ENCODE measurements at regions not wholly inside any gene's neighbourhood (a gene's known extent, or its start where the extent isn't known, plus 50 kb on each side); places are given as distances from the start of the nearest gene placed in this dataset.

GRCh38 chr17:79282294-79282693 lies 207.7 kb downstream of the ENGASE start:
- ATAC-seq (no peak), DNase-seq (no peak)
- Histone ChIP-seq H3K36me3 (ENCODE audit: low read depth, low read length) (no peaks in the 10 kb centered on the region), H3K4me2 (ENCODE audit: low read length) (no peak overlapping the region), H4K20me1 (ENCODE audit: low read length) (no peaks in the 10 kb centered on the region), H3K9me2 (replicated peaks; ENCODE audit: low read length) (no peaks in the 10 kb centered on the region), H3F3A (ENCODE audit: low read length, unreplicated experiment) (no peaks in the 10 kb centered on the region), H3K4me3 (ENCODE audit: low read length) (no peak overlapping the region), H3K9ac (ENCODE audit: low read length) (no peak overlapping the region), H3K27ac (ENCODE audit: low read length) (no peak overlapping the region), H3K4me1 (ENCODE audit: insufficient read depth, low read length) (no peaks in the 10 kb centered on the region), H3K27me3 (ENCODE audit: low read length) (peaks cover 88% of the 10 kb centered on the region), H2AFZ (ENCODE audit: low read length) (no peak overlapping the region), H3K9me3 (ENCODE audit: low read length) (no peaks in the 10 kb centered on the region), H3K79me2 (ENCODE audit: low read length) (no peaks in the 10 kb centered on the region)
- intact Hi-C loops (cut with micrococcal nuclease) = no loop called here
- no peak for TF ChIP-seq EZH2phosphoT487 (IDR thresholded peaks at IDR 0.05; ENCODE audit: borderline replicate concordance, low read length)
- no peak for TF ChIP-seq EZH2 (IDR thresholded peaks at IDR 0.05; ENCODE audit: low read length, unreplicated experiment)
- no peak for TF ChIP-seq CTCF (conservative IDR thresholded peaks at IDR 0.05; ENCODE audit: low read depth, low read length)
- no TSS peak for BruUV-seq (replicated peaks)
- ChIA-PET POLR2A (ENCODE audit: unreplicated experiment) (no interaction called here), CTCF (interaction anchor here (0.7 kb wide), 1 partner anchor 10 kb away, joined by 3 read pairs; no protein-coding TSS in a partner anchor)

DNA sequence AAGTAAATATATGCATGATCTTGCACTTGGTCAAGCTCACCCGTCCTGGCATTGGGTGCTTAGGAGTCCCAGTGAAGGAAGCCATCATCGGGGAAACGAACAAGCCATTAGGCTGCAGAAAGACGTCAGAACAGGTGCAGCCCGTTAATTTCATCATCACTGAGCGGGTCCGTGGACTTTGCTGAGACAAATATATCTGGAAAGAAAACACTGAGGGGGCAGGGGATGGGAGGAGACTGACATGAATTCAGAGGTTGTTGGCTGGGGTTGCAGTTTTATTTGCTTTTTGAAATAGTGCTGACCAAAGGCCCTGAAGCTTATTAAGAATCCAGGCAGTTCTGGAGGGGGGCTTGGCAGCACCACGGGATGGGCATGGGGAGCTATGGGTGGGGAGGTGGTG lies 207.2 kb downstream of the ENGASE start:
- H3K27ac ChIP-seq (ENCODE audit: low read length) = no peak overlapping the region
- intact Hi-C loops (cut with micrococcal nuclease) = no loop called here
- H3K79me2 ChIP-seq (ENCODE audit: low read length) = no peaks in the 10 kb centered on the region
- H3K4me2 ChIP-seq (ENCODE audit: low read length) = no peak overlapping the region
- CTCF ChIA-PET = interaction anchor here (0.7 kb wide), 1 partner anchor 10 kb away, joined by 3 read pairs; no protein-coding TSS in a partner anchor
- no peak overlapping the region for H3K4me3 ChIP-seq (ENCODE audit: low read length)
- POLR2A ChIA-PET (ENCODE audit: unreplicated experiment) = no interaction called here
- no peak for DNase-seq
- H3K36me3 ChIP-seq (ENCODE audit: low read depth, low read length) = no peaks in the 10 kb centered on the region
- H3K9me3 ChIP-seq (ENCODE audit: low read length) = no peaks in the 10 kb centered on the region
- no peak overlapping the region for H2AFZ ChIP-seq (ENCODE audit: low read length)
- BruUV-seq (replicated peaks) = no TSS peak
- H3K27me3 ChIP-seq (ENCODE audit: low read length) = peaks cover 83% of the 10 kb centered on the region
- no peaks in the 10 kb centered on the region for H3F3A ChIP-seq (ENCODE audit: low read length, unreplicated experiment)
- no peak overlapping the region for H3K9ac ChIP-seq (ENCODE audit: low read length)
- H4K20me1 ChIP-seq (ENCODE audit: low read length) = no peaks in the 10 kb centered on the region
- no peaks in the 10 kb centered on the region for H3K4me1 ChIP-seq (ENCODE audit: insufficient read depth, low read length)
- ATAC-seq = no peak
- H3K9me2 ChIP-seq (replicated peaks; ENCODE audit: low read length) = no peaks in the 10 kb centered on the region
- TF ChIP-seq EZH2phosphoT487 (IDR thresholded peaks at IDR 0.05; ENCODE audit: borderline replicate concordance, low read length) (no peak), CTCF (conservative IDR thresholded peaks at IDR 0.05; ENCODE audit: low read depth, low read length) (no peak), EZH2 (IDR thresholded peaks at IDR 0.05; ENCODE audit: low read length, unreplicated experiment) (no peak)

DNA sequence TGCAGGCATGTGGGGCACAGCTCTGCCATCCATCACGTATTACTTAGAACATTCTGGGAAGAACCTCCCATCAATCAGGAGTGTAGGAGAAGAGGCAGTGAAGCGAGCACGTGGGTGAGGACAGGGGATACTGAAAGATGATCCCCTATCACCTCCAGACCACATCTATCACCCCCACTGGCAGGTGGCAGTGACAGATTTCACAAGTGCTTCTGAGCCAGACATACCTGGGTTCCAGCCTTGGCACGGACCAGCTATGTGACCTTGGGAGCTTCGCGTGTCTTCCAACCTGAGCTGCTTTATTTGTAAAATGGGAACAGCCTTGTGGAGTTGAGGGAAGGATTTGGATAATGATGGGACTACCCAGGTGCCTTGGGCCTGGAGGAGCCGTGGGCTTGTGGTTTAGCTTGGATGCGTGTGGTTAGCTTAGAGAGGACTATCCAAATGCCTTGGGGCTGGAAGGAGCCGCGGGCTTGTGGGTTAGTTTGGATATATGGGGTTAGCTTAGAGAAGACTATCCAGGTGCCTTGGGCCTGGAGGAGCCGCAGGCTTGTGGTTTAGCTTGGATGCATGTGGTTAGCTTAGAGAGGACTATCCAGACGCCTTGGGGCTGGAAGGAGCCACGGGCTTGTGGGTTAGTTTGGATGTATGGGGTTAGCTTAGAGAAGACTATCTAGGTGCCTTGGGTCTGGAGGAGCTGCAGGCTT lies 206.4 kb downstream of the ENGASE start:
- no peaks in the 10 kb centered on the region for H3K4me1 ChIP-seq (ENCODE audit: insufficient read depth, low read length)
- H3K4me3 ChIP-seq (ENCODE audit: low read length) = no peak overlapping the region
- H3K36me3 ChIP-seq (ENCODE audit: low read depth, low read length) = no peaks in the 10 kb centered on the region
- H3K27me3 ChIP-seq (ENCODE audit: low read length) = peaks cover 75% of the 10 kb centered on the region
- H2AFZ ChIP-seq (ENCODE audit: low read length) = no peak overlapping the region
- BruUV-seq (replicated peaks) = no TSS peak
- ATAC-seq (no peak), DNase-seq (no peak)
- TF ChIP-seq CTCF (conservative IDR thresholded peaks at IDR 0.05; ENCODE audit: low read depth, low read length) (no peak), EZH2phosphoT487 (IDR thresholded peaks at IDR 0.05; ENCODE audit: borderline replicate concordance, low read length) (no peak), EZH2 (IDR thresholded peaks at IDR 0.05; ENCODE audit: low read length, unreplicated experiment) (no peak)
- H3F3A ChIP-seq (ENCODE audit: low read length, unreplicated experiment) = no peaks in the 10 kb centered on the region
- H3K9ac ChIP-seq (ENCODE audit: low read length) = no peak overlapping the region
- H3K9me2 ChIP-seq (replicated peaks; ENCODE audit: low read length) = no peaks in the 10 kb centered on the region
- no peaks in the 10 kb centered on the region for H3K79me2 ChIP-seq (ENCODE audit: low read length)
- no peaks in the 10 kb centered on the region for H3K9me3 ChIP-seq (ENCODE audit: low read length)
- intact Hi-C loops (cut with micrococcal nuclease) = no loop called here
- ChIA-PET CTCF (interaction anchor here (0.5 kb wide), 1 partner anchor 120 kb away, joined by 4 read pairs; no protein-coding TSS in a partner anchor), POLR2A (ENCODE audit: unreplicated experiment) (no interaction called here)
- no peak overlapping the region for H3K27ac ChIP-seq (ENCODE audit: low read length)
- no peaks in the 10 kb centered on the region for H4K20me1 ChIP-seq (ENCODE audit: low read length)
- H3K4me2 ChIP-seq (ENCODE audit: low read length) = no peak overlapping the region
